Neural cell (in vitro differentiated cells): ENCODE measurements at regions not wholly inside any gene's neighbourhood (a gene's known extent, or its start where the extent isn't known, plus 50 kb on each side); places are given as distances from the start of the nearest gene placed in this dataset.

Experiments used
- H2AFZ ChIP-seq: fragments of 200-600, 300-800 bp; sonication (generic), shearing (Covaris generic); 2 replicates; pipeline ENCODE4 v1.6.0; 2014; ENCODE audit warnings: low read depth, mild to moderate bottlenecking, antibody characterized with exemption, low read length, moderate library complexity
- H3F3A ChIP-seq: fragments of 200-600 bp; shearing (Covaris generic); 2 replicates; pipeline ENCODE4 v1.6.1; 2016; ENCODE audit warnings: mild to moderate bottlenecking, moderate library complexity, mixed read lengths, antibody characterized with exemption, low read length; ENCODE audit not compliant: insufficient read depth, poor library complexity, severe bottlenecking
- H3K27ac ChIP-seq: fragments of 200-600, 300-800 bp; sonication (generic), shearing (Covaris generic); 2 replicates; pipeline ENCODE4 v1.5.1; 2014; ENCODE audit warnings: mild to moderate bottlenecking, low read length, moderate library complexity
- H3K27me3 ChIP-seq: fragments of 300-800, 200-600 bp; sonication (generic), shearing (Covaris generic); 2 replicates; pipeline ENCODE4 v1.6.0; 2014; ENCODE audit warnings: mild to moderate bottlenecking, low read depth, low read length, moderate library complexity; ENCODE audit not compliant: insufficient read depth
- H3K36me3 ChIP-seq: fragments of 300-800, 200-600 bp; sonication (generic), shearing (Covaris generic); 2 replicates; pipeline ENCODE4 v1.5.1; 2014; ENCODE audit warnings: mild to moderate bottlenecking, antibody characterized with exemption, low read length, moderate library complexity; ENCODE audit not compliant: insufficient read depth
- H3K4me2 ChIP-seq: fragments of 300-800, 200-600 bp; sonication (generic), shearing (Covaris generic); 2 replicates; pipeline ENCODE4 v1.6.0; 2014; ENCODE audit warnings: mild to moderate bottlenecking, low read length
- H3K4me3 ChIP-seq: fragments of 300-800, 200-600 bp; sonication (generic), shearing (Covaris generic); 2 replicates; pipeline ENCODE4 v1.5.1; 2014; ENCODE audit warnings: mild to moderate bottlenecking, low read length, moderate library complexity
- H3K79me2 ChIP-seq: fragments of 200-600 bp; shearing (Covaris generic); replicated peaks from 2 replicates; pipeline ENCODE4 v1.6.0; 2014; ENCODE audit warnings: mild to moderate bottlenecking, low read length, moderate library complexity; ENCODE audit not compliant: insufficient read depth
- H3K9ac ChIP-seq: fragments of 300-800, 200-600 bp; sonication (generic), shearing (Covaris generic); 2 replicates; pipeline ENCODE4 v1.6.1; 2016; ENCODE audit warnings: mild to moderate bottlenecking, low read length, mixed read lengths
- H3K9me2 ChIP-seq: fragments of 200-600 bp; shearing (Covaris generic); 2 replicates; pipeline ENCODE4 v1.6.1; 2016; ENCODE audit warnings: mild to moderate bottlenecking, low read length, mixed read lengths; ENCODE audit not compliant: insufficient read depth
- H3K9me3 ChIP-seq: fragments of 200-600, 300-800 bp; sonication (generic), shearing (Covaris generic); 2 replicates; pipeline ENCODE4 v1.6.1; 2016; ENCODE audit warnings: mild to moderate bottlenecking, mixed run types, low read length, moderate library complexity, mixed read lengths
- H4K20me1 ChIP-seq: fragments of 200-600 bp; shearing (Covaris generic); 2 replicates; pipeline ENCODE4 v1.6.1; 2016; ENCODE audit warnings: mild to moderate bottlenecking, mixed run types; ENCODE audit not compliant: insufficient read depth
- CTCF ChIP-seq: fragments of 450-650 bp; IDR thresholded peaks from 2 replicates; pipeline ENCODE4 v1.5.1; 2014; ENCODE audit warnings: antibody characterized with exemption, mild to moderate bottlenecking, moderate library complexity; ENCODE audit not compliant: poor library complexity, severe bottlenecking
- EP300 ChIP-seq: fragments of 450-650 bp; conservative IDR thresholded peaks from 2 replicates; pipeline ENCODE4 v1.6.1; 2014; ENCODE audit warnings: antibody characterized with exemption, mild to moderate bottlenecking, moderate library complexity; ENCODE audit not compliant: poor library complexity, severe bottlenecking
- EZH2 ChIP-seq: fragments of 200-600, 300-800 bp; shearing (Covaris generic), sonication (generic); IDR thresholded peaks from 2 replicates; pipeline ENCODE4 v1.6.1; 2014; ENCODE audit warnings: antibody characterized with exemption, low read length, borderline replicate concordance, mild to moderate bottlenecking; ENCODE audit not compliant: insufficient read depth, poor library complexity, severe bottlenecking
- MXI1 ChIP-seq: fragments of 450-650 bp; conservative IDR thresholded peaks from 2 replicates; pipeline ENCODE4 v1.6.1; 2014; ENCODE audit warnings: antibody characterized with exemption, mild to moderate bottlenecking; ENCODE audit not compliant: poor library complexity, severe bottlenecking
- POLR2AphosphoS5 ChIP-seq: IDR thresholded peaks from 2 replicates; pipeline ENCODE4 v1.6.1; 2012
- RAD21 ChIP-seq: fragments of 450-650 bp; conservative IDR thresholded peaks from 2 replicates; pipeline ENCODE4 v1.6.1; 2014; ENCODE audit warnings: antibody characterized with exemption, mild to moderate bottlenecking, moderate library complexity
- REST ChIP-seq: IDR thresholded peaks from 2 replicates; pipeline ENCODE4 v1.6.1; 2012; ENCODE audit warnings: borderline replicate concordance
- SMC3 ChIP-seq: fragments of 450-650 bp; conservative IDR thresholded peaks from 2 replicates; pipeline ENCODE4 v1.6.1; 2014; ENCODE audit warnings: antibody characterized with exemption, mild to moderate bottlenecking, moderate library complexity; ENCODE audit not compliant: poor library complexity
- TAF1 ChIP-seq: IDR thresholded peaks from 2 replicates; pipeline ENCODE4 v1.6.1; 2012; ENCODE audit warnings: low read depth

GRCh38 chr10:65306201-65306600 is 1619.6 kb upstream of the LRRTM3 start:
- no peak for TF ChIP-seq POLR2AphosphoS5
- no peak for TF ChIP-seq MXI1
- TF ChIP-seq EZH2: no peak
- TF ChIP-seq TAF1: no peak
- no peak for TF ChIP-seq SMC3
- H3K4me2 ChIP-seq: no peak overlapping the region

GRCh38 chr10:65312876-65313275 is 1613.0 kb upstream of the LRRTM3 start:
- Histone ChIP-seq H3K4me3 (no peak overlapping the region), H3K27me3 (no peaks in the 10 kb centered on the region), H3K9me3 (no peaks in the 10 kb centered on the region), H2AFZ (no peak overlapping the region), H3K9me2 (no peaks in the 10 kb centered on the region), H3K36me3 (no peaks in the 10 kb centered on the region), H4K20me1 (no peaks in the 10 kb centered on the region), H3F3A (no peaks in the 10 kb centered on the region), H3K79me2 (no peaks in the 10 kb centered on the region), H3K27ac (no peak overlapping the region), H3K9ac (no peak overlapping the region), H3K4me2 (no peak overlapping the region)
- TF ChIP-seq TAF1 (no peak), SMC3 (no peak), EZH2 (no peak), REST (no peak), POLR2AphosphoS5 (no peak), RAD21 (no peak), MXI1 (no peak), CTCF (no peak), EP300 (no peak)

More at GRCh38 chr10:65306201-65306600, 1619.6 kb upstream of the LRRTM3 start:
- Histone ChIP-seq H3K27ac (no peak overlapping the region), H3K79me2 (no peaks in the 10 kb centered on the region), H3K36me3 (no peaks in the 10 kb centered on the region), H3K9me2 (no peaks in the 10 kb centered on the region), H4K20me1 (no peaks in the 10 kb centered on the region), H3K4me3 (no peak overlapping the region), H3F3A (no peaks in the 10 kb centered on the region), H3K9ac (no peak overlapping the region), H3K9me3 (no peaks in the 10 kb centered on the region), H3K27me3 (no peaks in the 10 kb centered on the region), H2AFZ (no peak overlapping the region)

- no peak overlapping the region for H3K4me2 ChIP-seq
- no peaks in the 10 kb centered on the region for H3F3A ChIP-seq
- no peak overlapping the region for H3K9ac ChIP-seq
- H3K27ac ChIP-seq: no peak overlapping the region
- no peaks in the 10 kb centered on the region for H3K9me2 ChIP-seq
- H3K4me3 ChIP-seq: no peak overlapping the region
- H2AFZ ChIP-seq: no peak overlapping the region
- H3K79me2 ChIP-seq: no peaks in the 10 kb centered on the region
- H3K36me3 ChIP-seq: no peaks in the 10 kb centered on the region
- TF ChIP-seq MXI1 (no peak), TAF1 (no peak), EZH2 (no peak), CTCF (no peak), EP300 (no peak), REST (no peak), SMC3 (no peak), RAD21 (no peak), POLR2AphosphoS5 (no peak)
- no peaks in the 10 kb centered on the region for H3K27me3 ChIP-seq
- H3K9me3 ChIP-seq: no peaks in the 10 kb centered on the region
- no peaks in the 10 kb centered on the region for H4K20me1 ChIP-seq
These were observed 1612.4 kb upstream of the LRRTM3 start for GRCh38 chr10:65313406-65313805.
